HG03280 (cell line): ENCODE measurements at regions not wholly inside any gene's neighbourhood (a gene's known extent, or its start where the extent isn't known, plus 50 kb on each side); places are given as distances from the start of the nearest gene placed in this dataset.
A peak's percentile ranks its signal among the peaks of the same experiment; 100 is the strongest.
"Not testable (repeated sequence)": the region's sequence is repeated elsewhere in the genome, so short reads cannot be mapped to it uniquely, and the experiment has no call there.

Experiments
- ATAC-seq: cut with Tn5 transposase; IDR thresholded peaks from one replicate; pipeline ENCODE4 v1.9.1; 2021; ENCODE audit warnings: mild to moderate bottlenecking, moderate library complexity; ENCODE audit not compliant: unreplicated experiment

DNA sequence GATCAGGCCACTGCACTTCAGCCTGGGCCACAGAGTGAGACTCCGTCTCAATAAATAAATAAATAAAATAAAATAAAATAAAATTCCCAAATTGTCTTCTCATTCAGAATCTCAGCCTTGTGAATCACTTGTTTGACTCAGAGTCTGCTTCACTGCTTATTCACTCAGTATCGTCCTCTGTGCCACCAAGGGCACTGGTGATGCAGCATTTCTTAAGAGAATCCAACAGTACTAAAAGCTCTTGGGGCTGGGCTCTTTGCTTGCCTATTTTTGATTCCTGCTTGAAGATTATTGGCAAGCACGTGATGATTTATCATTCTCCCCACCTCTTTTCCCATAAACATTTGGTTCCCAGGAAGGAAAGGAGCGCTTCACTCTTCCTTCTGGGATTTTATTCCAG lies 54.8 kb upstream of the HMGB1 start:
- no peak for ATAC-seq

DNA sequence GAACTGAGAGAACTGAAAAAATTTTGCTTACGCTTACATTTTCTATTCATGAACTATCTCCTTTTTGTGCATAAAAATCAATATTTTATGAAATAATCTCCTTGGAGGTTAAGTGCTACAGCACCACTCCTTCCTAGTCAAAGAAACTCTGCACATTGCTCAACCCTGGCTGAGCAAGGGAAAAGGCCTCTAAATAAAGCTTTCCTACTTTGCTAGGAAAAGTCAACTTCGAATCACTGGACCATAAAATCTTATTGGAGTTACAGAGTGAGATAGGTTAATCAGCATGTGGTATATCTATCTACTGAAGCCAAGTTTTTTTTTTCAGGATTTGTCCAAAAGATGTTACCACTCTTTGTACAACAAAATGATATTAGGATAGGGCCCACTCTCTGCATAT lies 57.5 kb upstream of the HMGB1 start:
- no peak for ATAC-seq

DNA sequence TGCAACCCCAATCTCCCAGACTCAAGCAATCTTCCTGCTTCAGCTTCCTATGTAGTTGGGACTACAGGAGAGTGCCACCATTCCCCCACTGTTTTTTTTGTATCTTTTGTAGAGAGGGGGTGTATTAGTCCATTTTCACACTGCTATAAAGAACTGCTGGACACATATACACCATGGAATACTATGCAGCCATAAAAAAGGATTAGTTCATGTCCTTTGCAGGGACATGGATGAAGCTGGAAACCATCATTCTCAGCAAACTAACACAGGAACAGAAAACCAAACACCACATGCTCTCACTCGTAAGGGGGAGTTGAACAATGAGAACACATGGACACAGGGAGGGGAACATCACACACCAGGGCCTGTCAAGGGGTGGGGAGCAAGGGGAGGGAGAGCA lies 58.1 kb upstream of the HMGB1 start:
- ATAC-seq = not testable (repeated sequence)

DNA sequence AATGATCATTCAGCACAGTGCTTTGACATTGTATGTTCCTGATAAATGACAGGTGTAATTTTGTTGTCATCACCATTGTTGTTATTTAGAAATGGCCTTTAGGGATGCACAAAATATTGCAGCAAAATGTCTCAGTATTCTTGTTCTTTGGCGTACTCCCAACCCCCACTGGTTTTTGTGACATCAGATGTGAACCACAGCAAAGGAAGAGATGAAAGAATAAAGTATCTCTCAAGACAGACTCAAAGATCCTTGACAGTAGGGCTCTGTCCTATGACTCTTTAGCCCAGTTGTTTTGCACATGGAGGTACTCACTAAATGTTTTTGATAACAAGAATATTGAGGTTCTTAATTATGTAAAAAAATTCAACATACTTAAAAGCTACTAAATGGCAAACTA lies 59.5 kb upstream of the HMGB1 start:
- ATAC-seq = not testable (repeated sequence)

DNA sequence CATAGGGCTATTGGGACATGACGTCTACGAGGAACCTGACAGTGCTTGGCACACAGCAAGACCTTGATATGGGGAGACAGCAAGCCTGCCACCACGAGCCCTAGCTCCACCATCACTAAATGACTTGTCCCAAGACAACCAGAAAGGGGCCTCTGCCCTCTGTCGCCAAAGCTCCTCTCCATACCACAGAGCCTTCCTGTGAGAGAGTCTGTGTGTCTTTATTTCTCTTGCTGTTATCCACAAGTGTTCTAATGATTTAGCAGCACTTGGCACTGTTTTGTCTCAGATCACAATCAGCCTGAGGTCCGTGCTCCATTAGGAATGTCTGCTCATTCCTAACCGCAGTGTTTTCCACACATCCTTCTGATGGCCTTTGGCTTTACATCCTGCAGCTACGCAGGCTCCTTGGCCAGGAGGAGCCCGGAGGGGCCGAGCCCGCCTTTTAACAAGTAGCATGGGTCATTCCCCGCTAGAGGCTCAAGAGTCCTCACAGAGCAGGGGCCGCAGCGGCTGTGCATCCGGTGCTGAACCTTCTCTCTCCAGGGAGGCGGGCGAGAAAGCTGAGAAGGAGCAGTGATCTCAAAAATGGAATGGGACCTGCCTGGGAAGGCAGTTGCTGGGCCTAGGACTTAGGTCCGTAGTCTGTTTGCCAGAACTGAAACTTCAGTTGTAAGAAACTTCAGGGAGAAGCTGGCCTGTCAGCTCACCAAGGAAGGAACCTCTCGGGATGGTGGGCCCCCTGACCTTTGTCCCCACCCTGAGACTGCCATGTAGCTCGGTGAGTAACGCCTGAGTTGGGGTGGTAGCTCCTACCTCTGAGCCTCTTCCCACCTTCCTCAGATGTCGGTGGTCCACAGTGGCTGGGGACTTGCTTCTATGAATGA lies 61.1 kb upstream of the HMGB1 start:
- ATAC-seq = no peak

DNA sequence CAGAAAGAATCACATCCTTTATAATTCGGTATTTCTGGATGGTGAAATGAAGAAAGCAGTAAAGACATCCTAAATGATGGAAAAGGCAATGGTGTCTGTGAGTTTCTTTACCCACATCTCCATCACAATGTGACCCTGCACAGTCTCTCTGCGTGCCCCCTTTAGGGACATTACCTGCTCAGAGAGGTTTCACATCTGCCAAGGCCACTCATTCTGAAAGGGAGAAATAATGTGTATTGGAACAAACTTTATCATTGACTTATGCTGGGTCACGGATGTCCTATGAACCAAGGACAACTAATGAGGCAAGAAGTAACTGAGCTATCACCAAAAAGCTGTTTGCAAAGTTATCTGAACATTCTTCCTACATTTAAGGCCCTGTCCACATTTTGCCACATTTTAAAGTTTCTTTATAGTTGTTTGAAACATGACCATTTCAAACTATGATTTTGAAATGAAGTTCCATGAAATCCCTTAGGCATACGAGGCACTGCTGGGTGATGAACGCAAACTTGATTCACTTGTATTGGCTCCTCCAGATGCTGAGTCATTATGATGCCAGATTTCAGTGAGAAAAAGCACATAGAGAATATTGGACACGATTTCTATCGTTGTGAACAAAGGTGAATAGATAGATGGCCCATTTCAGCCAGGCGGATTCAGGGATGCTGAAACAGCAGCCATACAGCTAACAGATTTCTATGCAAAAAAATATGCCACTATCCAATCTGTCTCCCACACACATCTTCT lies 63.5 kb upstream of the HMGB1 start:
- no peak for ATAC-seq

DNA sequence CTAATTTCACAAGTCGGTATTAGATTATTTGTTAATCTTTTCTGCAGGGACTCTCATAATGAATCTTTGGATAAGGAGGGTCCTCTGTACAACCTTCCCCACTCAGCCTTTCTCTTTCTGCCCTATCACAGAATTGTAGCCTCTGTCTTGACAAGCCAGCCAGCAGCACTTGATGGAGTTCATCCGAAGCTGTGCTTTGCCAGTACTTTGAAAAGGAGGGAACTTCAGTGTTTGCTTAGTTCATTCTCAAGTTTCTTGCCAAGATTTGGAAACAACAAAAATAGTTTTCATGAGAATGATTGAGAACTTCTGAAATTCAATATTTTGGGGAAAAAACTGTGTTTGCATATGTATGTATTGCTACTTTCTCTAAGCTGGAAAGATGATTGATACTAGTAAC lies 69.3 kb upstream of the HMGB1 start:
- no peak for ATAC-seq

DNA sequence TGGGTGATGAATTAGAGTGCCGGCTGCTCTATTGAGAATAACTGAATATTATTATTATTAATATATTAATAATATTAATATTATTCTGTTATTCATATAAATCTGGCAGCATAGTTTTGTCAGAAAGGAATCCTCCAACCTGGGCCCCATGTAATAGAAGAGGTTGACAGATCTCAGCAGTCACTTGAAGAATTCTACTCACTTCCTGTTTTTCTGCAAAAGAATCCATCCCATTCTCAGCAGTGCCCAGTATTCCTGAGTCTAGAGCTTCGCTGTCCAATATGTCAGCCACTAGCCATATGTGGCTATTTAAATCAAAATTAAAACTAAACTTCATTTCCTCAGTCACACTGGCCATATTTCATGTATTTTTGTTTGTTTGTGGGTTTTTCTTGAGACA lies 72.4 kb upstream of the USPL1 start:
- ATAC-seq = no peak

DNA sequence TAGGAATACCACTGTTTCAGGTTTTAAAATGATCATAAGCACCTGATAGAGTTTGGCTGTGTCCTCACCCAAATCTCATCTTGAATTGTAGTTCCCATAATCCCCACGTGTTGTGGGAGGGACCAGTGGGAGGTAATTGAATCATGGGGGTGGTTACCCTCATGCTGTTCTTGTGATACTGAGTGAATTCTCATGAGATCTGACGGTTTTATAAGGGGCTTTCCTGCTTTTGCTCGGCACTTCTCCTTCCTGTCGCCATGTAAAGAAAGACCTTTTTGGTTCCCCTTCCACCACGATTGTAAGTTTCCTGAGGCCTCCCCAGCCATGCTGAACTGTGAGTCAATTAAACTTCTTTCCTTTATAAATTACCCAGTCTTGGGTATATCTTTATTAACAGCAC lies 69.7 kb upstream of the USPL1 start:
- ATAC-seq = not testable (repeated sequence)

DNA sequence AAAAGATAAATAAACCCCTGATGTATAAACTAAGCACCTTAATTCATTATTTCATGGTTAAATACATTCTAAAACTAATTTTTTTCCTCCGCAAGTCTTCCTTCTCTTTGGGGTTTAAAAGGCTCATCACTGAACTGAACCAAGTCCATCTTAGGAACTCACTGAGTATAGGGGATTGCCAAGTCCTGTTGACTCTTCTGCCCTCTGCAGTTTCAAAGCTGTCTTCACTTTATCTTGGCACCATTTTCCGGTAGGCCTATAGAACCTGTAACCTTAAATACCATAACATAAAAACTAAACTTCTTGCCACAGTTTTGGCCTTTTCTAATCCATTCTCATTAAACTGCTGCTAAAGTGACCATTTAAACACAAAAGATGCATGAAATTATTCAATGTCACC lies 66.5 kb upstream of the USPL1 start:
- peak; percentile 59 for ATAC-seq

DNA sequence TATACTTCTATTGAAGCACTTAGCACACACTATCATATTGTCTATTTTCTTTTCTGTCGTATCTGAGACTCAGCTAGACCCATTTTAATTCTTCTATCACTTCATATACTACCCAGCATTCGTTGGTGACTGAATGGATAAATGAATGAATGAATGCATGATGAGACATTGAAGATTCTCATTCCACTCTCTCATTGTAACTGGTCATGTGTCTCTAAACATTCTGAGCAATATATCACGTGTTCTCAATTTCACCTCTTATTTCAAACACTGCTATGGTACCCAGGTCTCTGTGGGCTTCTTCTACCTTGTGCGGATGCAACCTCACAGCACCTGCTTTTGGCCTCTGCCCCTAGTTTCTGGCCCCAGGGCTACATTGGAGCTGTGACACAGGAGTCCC lies 65.2 kb upstream of the USPL1 start:
- no peak for ATAC-seq

DNA sequence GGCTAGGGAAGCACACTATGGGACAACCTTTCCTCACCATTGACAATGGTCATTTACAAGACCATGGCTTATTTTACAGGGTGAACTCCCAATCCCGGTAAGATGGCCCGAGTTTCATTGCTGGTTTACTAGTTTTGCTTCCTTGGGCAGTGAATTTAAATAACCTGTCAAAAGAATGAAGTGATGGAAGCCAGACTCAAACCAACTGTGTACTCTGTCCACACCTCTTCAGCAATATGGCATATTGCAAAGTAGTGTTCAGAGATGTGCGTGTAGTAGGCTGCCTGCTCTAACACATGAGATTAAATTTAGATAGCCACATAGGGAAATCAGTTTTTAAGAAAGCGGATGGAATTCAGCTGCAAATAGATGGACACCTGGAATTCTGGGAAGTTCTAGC lies 58.4 kb upstream of the USPL1 start:
- ATAC-seq = no peak

DNA sequence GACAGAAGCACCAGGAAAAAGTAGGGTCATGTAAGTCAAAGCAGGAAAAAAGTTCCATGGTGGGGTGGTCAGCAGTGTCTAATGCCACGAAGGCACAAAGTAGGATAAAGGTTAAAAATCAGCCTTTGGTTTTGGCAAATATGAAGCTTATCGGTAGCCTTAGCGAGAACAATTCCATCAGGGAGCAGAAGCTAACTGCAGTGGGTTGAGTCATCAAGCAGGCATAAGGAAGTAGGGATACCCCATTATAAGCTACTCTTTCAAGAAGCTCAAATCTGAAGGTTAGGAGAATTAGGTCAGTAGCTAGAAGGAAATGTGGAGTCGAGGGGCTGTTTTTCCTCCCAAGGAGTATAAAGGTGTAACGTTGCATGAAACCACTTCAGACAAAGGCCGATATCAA lies 57.5 kb upstream of the USPL1 start:
- no peak for ATAC-seq

DNA sequence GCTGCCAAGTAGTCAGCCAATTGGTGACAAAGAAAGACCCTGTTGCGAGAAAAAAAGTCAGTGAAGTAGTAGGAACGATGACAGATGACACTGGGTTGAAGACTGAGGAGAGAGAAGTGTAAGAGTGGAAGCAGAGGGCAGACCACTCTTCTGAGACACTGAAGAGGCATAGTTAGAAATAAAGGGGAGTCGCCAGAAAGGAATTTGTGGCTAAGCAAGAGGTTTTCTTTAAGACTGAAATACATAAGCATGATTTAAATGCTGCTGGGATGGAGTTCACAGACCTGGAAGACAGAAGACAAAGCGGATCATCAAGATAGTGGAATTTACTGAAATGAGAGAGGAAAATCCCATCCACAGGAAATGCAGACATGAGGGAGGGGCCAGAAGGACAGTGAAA lies 56.2 kb upstream of the USPL1 start:
- ATAC-seq = no peak

DNA sequence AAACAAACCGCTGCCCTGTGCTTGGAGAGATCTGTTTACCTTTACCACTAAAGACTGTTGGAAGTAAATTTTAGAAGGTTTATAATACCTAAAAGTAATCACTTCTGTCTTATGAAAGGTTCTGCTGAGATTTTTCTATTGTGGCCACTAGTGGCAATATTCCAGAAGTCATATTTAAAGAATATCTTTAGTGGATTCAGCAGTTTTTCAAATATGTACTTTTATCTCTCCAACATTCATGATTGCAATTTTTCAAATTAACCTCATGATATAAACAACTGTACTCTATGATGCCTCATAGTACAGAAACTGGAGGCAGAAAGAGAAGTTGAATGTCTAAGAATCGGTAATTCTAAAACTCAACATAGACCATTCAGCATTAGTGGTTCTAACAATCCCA lies 53.2 kb upstream of the USPL1 start:
- no peak for ATAC-seq

DNA sequence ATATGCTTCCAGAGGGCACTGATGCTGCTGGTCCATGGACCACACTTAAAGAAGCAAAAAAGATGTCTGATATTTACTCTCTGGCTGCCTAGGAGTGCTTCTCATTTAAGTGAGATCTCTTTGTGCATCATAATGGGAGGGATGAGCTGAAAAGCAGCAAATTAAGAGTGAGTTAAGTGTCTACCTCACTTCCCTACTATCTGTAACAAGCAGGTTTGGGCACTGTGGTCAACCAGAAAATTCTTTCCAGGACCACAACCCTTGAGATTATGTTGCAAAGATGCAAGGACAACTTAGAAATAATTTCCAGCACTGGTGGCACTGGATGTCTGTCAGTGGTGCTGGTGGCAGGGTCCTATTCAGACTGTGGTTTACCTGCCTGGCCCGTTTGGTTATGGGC lies 52.1 kb upstream of the USPL1 start:
- ATAC-seq = no peak

DNA sequence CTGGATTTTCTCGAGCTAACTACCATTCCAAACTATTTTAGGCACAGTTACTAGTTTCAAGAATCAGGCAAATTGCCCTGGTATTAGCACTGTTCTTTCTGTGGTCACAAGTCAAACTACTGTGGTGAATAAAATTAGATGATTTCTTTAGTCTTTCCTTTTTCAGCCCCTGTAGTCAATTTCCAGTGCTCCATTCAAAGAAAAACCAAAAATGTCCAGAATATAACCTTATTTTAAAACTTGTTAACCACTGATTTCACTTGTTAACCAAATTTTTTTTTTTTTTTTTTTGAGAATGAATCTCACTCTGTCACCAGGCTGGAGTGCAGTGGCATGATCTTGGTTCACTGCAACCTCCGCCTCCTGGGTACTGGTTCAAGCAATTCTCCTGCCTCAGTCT lies 50.6 kb upstream of the USPL1 start:
- ATAC-seq = no peak
